ENCODE measurements at regions not wholly inside any gene's neighbourhood (a gene's known extent, or its start where the extent isn't known, plus 50 kb on each side); places are given as distances from the start of the nearest gene placed in this dataset.
A peak's percentile ranks its signal among the peaks of the same experiment; 100 is the strongest.

DNA sequence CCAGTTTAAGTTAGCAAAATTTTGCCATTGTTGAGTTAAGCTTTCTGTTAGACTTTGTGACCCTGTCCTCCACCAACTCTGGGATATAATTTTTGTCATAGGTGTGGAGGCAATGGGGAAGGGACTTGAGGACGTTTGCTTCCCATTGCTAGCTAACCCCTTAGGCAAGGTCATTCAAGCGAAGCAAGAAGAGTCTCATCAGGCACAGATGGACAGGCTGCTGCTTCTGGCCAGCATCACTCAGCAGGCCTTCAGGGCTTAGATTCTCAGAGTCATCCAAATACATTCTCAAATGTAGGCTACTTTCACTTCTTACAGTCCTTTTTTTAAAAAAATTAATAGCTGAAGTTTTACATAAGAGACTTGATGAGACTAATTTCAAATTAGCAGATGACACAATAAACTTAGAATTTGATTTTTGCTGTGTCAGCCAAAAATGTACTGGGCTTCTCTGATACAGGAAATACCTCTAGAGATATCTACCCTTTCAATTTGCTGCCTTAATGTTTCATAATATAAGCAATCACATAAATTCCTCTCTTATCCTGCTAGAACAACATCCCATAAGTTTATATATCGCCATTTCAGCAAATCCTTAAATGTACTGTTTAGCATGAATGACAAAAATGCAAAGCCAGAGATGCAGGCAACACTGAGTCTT is 875.2 kb downstream of the FLRT2 start:
- Mint-ChIP-seq H3K27ac (ENCODE audit: unreplicated experiment) (peak overlapping the region; percentile 75), H3K9me3 (ENCODE audit: unreplicated experiment) (no peaks in the 10 kb centered on the region), H3K4me1 (ENCODE audit: low read depth, unreplicated experiment) (peaks cover 4% of the 10 kb centered on the region), H3K4me3 (ENCODE audit: unreplicated experiment) (no peak overlapping the region), H3K27me3 (ENCODE audit: unreplicated experiment) (no peaks in the 10 kb centered on the region), H3K36me3 (ENCODE audit: unreplicated experiment) (no peaks in the 10 kb centered on the region)
- TF ChIP-seq, protein P1, sequence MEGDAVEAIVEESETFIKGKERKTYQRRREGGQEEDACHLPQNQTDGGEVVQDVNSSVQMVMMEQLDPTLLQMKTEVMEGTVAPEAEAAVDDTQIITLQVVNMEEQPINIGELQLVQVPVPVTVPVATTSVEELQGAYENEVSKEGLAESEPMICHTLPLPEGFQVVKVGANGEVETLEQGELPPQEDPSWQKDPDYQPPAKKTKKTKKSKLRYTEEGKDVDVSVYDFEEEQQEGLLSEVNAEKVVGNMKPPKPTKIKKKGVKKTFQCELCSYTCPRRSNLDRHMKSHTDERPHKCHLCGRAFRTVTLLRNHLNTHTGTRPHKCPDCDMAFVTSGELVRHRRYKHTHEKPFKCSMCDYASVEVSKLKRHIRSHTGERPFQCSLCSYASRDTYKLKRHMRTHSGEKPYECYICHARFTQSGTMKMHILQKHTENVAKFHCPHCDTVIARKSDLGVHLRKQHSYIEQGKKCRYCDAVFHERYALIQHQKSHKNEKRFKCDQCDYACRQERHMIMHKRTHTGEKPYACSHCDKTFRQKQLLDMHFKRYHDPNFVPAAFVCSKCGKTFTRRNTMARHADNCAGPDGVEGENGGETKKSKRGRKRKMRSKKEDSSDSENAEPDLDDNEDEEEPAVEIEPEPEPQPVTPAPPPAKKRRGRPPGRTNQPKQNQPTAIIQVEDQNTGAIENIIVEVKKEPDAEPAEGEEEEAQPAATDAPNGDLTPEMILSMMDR (IDR thresholded peaks at IDR 0.05; ENCODE audit: partially characterized antibody, unreplicated experiment): no peak
- DNase-seq: no peak

DNA sequence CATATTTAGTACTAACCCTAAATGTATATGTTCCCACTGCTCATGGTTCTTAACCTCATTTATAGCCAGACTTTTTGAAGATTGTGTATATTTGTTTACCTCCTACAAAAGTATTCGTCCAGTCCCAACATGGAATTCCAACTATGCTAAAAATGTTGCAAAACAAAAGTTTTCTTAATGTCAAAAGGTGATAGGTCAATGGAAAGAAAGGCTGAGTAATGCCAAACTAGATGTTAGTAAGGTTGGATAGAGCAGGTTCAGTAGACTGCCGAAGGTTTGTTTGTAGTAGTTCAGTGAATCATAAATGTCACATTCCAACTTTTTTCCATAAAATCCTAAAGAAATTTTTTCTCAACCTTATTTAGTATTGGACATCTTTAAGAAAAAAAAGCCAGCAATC is 874.5 kb downstream of the FLRT2 start:
- peaks cover 4% of the 10 kb centered on the region for H3K4me1 Mint-ChIP-seq (ENCODE audit: low read depth, unreplicated experiment)
- H3K4me3 Mint-ChIP-seq (ENCODE audit: unreplicated experiment): no peak overlapping the region
- no peaks in the 10 kb centered on the region for H3K36me3 Mint-ChIP-seq (ENCODE audit: unreplicated experiment)
- TF ChIP-seq, protein P1 (IDR thresholded peaks at IDR 0.05; ENCODE audit: partially characterized antibody, unreplicated experiment): no peak
- DNase-seq: no peak
- peak overlapping the region; percentile 38 for H3K27ac Mint-ChIP-seq (ENCODE audit: unreplicated experiment)
- H3K27me3 Mint-ChIP-seq (ENCODE audit: unreplicated experiment): no peaks in the 10 kb centered on the region
- no peaks in the 10 kb centered on the region for H3K9me3 Mint-ChIP-seq (ENCODE audit: unreplicated experiment)

DNA sequence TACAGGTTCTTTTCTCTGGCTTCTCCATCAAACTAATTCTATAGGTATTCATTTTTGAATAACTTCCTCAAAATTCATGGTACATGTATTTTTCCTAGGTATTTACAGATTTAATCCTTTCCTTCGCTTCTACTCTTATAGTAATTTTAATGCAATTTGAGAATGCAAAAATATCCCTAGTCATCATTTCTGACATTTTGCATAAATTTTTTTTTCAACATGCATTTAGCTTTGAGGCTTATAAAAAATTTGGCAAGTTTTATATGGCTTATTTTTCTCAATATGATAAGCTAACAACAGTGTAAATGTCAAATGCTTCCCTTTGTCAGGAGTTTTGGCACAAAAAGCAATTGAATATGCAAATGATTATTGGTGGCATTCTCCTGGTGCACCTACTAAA is 872.6 kb downstream of the FLRT2 start:
- no peak overlapping the region for H3K4me3 Mint-ChIP-seq (ENCODE audit: unreplicated experiment)
- no peaks in the 10 kb centered on the region for H3K27me3 Mint-ChIP-seq (ENCODE audit: unreplicated experiment)
- no peak for DNase-seq
- TF ChIP-seq, protein P1 (IDR thresholded peaks at IDR 0.05; ENCODE audit: partially characterized antibody, unreplicated experiment): no peak
- no peaks in the 10 kb centered on the region for H3K36me3 Mint-ChIP-seq (ENCODE audit: unreplicated experiment)
- H3K9me3 Mint-ChIP-seq (ENCODE audit: unreplicated experiment): no peaks in the 10 kb centered on the region
- H3K27ac Mint-ChIP-seq (ENCODE audit: unreplicated experiment): no peak overlapping the region
- peaks cover 4% of the 10 kb centered on the region for H3K4me1 Mint-ChIP-seq (ENCODE audit: low read depth, unreplicated experiment)

DNA sequence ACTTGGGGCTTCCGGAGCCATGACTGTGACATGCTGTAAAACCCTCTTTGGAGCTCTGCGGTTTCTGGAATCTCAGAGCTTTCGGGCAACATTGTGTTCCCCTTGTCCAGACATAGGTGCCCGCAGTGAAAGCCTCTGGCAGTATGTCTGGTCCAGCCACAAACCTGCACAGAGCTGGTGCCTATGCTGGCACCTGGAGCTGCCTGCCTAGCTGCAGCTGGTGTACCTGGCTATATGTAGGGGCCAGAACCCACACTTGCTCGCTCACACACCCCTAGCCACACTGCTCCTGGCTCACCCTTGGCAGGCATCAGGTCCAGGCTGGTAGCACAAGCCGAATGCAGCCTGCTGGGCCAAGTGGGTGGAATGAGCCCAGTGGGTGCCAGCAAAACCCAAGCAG is 861.1 kb downstream of the FLRT2 start:
- Mint-ChIP-seq H3K9me3 (ENCODE audit: unreplicated experiment) (peaks cover 2% of the 10 kb centered on the region), H3K27ac (ENCODE audit: unreplicated experiment) (no peak overlapping the region), H3K36me3 (ENCODE audit: unreplicated experiment) (peaks cover 4% of the 10 kb centered on the region), H3K4me1 (ENCODE audit: low read depth, unreplicated experiment) (no peaks in the 10 kb centered on the region), H3K4me3 (ENCODE audit: unreplicated experiment) (no peak overlapping the region), H3K27me3 (ENCODE audit: unreplicated experiment) (no peaks in the 10 kb centered on the region)
- no peak for DNase-seq
- TF ChIP-seq, protein P1 (IDR thresholded peaks at IDR 0.05; ENCODE audit: partially characterized antibody, unreplicated experiment): no peak

DNA sequence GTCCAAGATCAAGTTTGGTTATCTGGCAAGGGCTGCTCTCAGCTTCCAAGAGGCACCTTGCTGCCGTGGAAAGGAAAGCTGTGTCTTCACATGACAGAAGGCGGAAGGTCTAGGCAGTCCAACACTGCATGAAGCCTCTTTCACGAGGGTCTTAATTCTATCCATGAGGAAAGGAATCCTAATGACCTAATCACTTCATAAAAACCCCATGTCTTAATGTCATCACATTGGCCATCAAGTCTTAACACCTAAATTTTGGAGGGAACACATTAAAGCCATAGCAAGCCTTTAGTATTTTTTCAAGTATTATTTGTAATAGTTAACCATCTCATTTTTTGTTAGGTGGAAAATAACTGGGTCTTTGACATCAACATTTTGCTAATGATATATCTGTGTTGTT is 858.3 kb downstream of the FLRT2 start:
- H3K4me3 Mint-ChIP-seq (ENCODE audit: unreplicated experiment): no peak overlapping the region
- H3K27ac Mint-ChIP-seq (ENCODE audit: unreplicated experiment): no peak overlapping the region
- no peak for DNase-seq
- TF ChIP-seq, protein P1 (IDR thresholded peaks at IDR 0.05; ENCODE audit: partially characterized antibody, unreplicated experiment): no peak
- no peaks in the 10 kb centered on the region for H3K4me1 Mint-ChIP-seq (ENCODE audit: low read depth, unreplicated experiment)
- H3K9me3 Mint-ChIP-seq (ENCODE audit: unreplicated experiment): no peaks in the 10 kb centered on the region
- no peaks in the 10 kb centered on the region for H3K27me3 Mint-ChIP-seq (ENCODE audit: unreplicated experiment)
- peaks cover 4% of the 10 kb centered on the region for H3K36me3 Mint-ChIP-seq (ENCODE audit: unreplicated experiment)

Measured in glutamatergic neuron (in vitro differentiated cells).